ENCODE measurements at regions not wholly inside any gene's neighbourhood (a gene's known extent, or its start where the extent isn't known, plus 50 kb on each side); places are given as distances from the start of the nearest gene placed in this dataset.

DNA sequence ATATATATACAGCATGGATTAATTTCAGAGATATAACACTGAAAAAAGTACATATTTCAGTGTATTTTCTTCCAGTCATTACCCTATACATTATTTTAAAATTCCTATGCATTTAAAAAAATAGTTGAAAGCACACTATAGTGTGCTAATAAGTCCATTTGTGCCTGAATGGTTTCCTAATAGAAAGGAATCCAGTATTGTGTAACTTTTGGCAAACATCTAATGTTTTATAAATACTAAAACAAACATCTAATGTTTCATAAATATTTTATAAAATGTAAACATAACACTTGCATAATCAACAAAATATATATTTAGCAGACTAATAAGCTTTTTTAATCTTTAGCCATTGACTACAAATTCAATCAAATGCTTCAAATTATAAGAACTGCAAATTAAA, 126.6 kb upstream of the FIBIN start:
- TF ChIP-seq POLR2AphosphoS5 (IDR thresholded peaks at IDR 0.05; ENCODE audit: low read depth, low read length) (no peak), REST (IDR thresholded peaks at IDR 0.05; ENCODE audit: insufficient read depth in 1 of 2, low read depth in 2 of 2, low read length in 2 of 2) (no peak), TAF1 (IDR thresholded peaks at IDR 0.05; ENCODE audit: borderline replicate concordance, insufficient read depth, low read length) (no peak), SIN3A (IDR thresholded peaks at IDR 0.05; ENCODE audit: borderline replicate concordance, insufficient read depth, low read length) (no peak), FOXP2 (optimal IDR thresholded peaks at IDR 0.05; ENCODE audit: borderline replicate concordance, extremely low read depth, extremely low read length, insufficient read depth) (no peak)
